H1 (cell line): ENCODE measurements at regions not wholly inside any gene's neighbourhood (a gene's known extent, or its start where the extent isn't known, plus 50 kb on each side); places are given as distances from the start of the nearest gene placed in this dataset.

ENCODE experiments used
- CEBPB ChIP-seq: IDR thresholded peaks from 2 replicates; pipeline ENCODE4 v1.6.1; 2012; ENCODE audit warnings: low read depth, low read length
- CHD2 ChIP-seq: IDR thresholded peaks from 2 replicates; pipeline ENCODE4 v1.6.1; 2012; ENCODE audit warnings: low read length, improper control_type of control experiment
- POLR2AphosphoS5 ChIP-seq: IDR thresholded peaks from 2 replicates; pipeline ENCODE4 v1.6.1; 2011; ENCODE audit warnings: low read depth, low read length
- YY1 ChIP-seq: IDR thresholded peaks from 2 replicates; pipeline ENCODE4 v1.6.1; 2011; ENCODE audit warnings: low read depth, mild to moderate bottlenecking, low read length

DNA sequence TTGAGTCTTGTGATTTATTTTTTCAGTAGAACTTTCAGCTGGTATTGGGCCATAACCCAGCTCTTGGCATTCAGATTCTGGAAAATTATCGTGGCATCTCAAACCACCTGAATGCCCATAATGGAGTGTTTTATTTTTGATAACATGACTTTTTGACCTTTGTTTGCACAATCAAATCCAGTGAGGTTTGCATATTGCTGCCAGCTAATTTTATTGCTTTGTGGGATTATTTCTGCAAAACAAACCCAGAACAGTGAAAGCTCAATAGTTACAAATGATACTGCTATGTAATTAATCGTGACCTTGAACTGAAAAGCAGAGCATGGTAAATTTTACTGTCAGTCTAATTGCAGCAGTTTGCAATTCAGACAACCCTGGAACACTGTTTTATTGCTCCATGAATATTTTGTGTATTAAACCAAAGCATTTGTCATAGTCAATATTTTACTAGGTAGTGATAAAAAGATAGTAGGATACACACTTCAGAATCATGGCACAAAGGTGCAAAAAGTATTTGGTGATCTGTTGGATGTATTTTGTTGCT, 255.2 kb upstream of the NAV3 start (continued):
- TF ChIP-seq CEBPB (no peak), YY1 (no peak), CHD2 (no peak), POLR2AphosphoS5 (no peak)
